T-cell (primary cell): ENCODE measurements at regions not wholly inside any gene's neighbourhood (a gene's known extent, or its start where the extent isn't known, plus 50 kb on each side); places are given as distances from the start of the nearest gene placed in this dataset.

Experiments used
- ATAC-seq, 4 experiments: fragments of 200-7000 bp in 3 of 4; fragments of 150-1000 bp in 1 of 4; cut with Tn5 transposase; replicated peaks in 1 of 4; 1 replicate in 3 of 4; 2 replicates in 1 of 4; pipeline ENCODE4 v1.10.0; 2021; ENCODE audit warnings: moderate library complexity in 3 of 4, mild to moderate bottlenecking in 2 of 4, moderate number of reproducible peaks in 1 of 4
- CTCF ChIA-PET, 2 donors: fragments of 300-600 bp; sonication (Branson Sonifier 250); formaldehyde crosslinking; loops; one replicate each; lab custom pipeline; 2022; ENCODE audit warnings: antibody characterized with exemption in 2 of 2; lab: Charles Lee
- POLR2A ChIA-PET, 2 donors: fragments of 300-600 bp; sonication (Branson Sonifier 250); formaldehyde crosslinking; loops; one replicate each; lab custom pipeline; 2022; ENCODE audit warnings: antibody characterized with exemption in 2 of 2; lab: Charles Lee
- DNase-seq, 35 experiments: peaks; one replicate each; pipeline versions ENCODE4 v3.0.0 to v3.0.0-alpha.2; 2013 to 2023
- H3K27ac ChIP-seq: one replicate; pipeline ENCODE4 v1.5.1; 2013; ENCODE audit warnings: low read length
- H3K27me3 ChIP-seq, 2 experiments: replicated peaks in 1 of 2; 1 replicate in 1 of 2; 2 replicates in 1 of 2; pipeline versions ENCODE4 v1.6.1 to v1.7.0; 2013; ENCODE audit warnings: low read length in 1 of 2, mixed read lengths in 1 of 2; ENCODE audit not compliant: control insufficient read depth in 2 of 2, insufficient read depth in 2 of 2; ENCODE audit errors: extremely low read depth in 1 of 2
- H3K36me3 ChIP-seq, 2 donors: 1 replicate in 1 of 2; 2 replicates in 1 of 2; pipeline versions ENCODE4 v1.6.1 to v1.7.0; 2013; ENCODE audit warnings: low read length in 1 of 2; ENCODE audit not compliant: control insufficient read depth in 2 of 2, insufficient read depth in 1 of 2; ENCODE audit errors: extremely low read depth in 1 of 2
- H3K4me1 ChIP-seq, 2 experiments: 1 replicate in 1 of 2; 2 replicates in 1 of 2; pipeline versions ENCODE4 v1.6.1 to v1.7.0; 2013; ENCODE audit warnings: low read length in 2 of 2, mixed read lengths in 1 of 2; ENCODE audit not compliant: insufficient read depth in 2 of 2, control insufficient read depth in 1 of 2; ENCODE audit errors: extremely low read depth in 1 of 2
- H3K4me3 ChIP-seq, 2 donors: 1 replicate in 1 of 2; 2 replicates in 1 of 2; pipeline versions ENCODE4 v1.5.1 to v1.7.0; 2013; ENCODE audit warnings: mild to moderate bottlenecking in 2 of 2, low read length in 1 of 2, moderate library complexity in 1 of 2; ENCODE audit not compliant: control insufficient read depth in 1 of 2; ENCODE audit errors: extremely low read depth in 1 of 2
- H3K9me3 ChIP-seq: 2 replicates; pipeline ENCODE4 v1.7.0; 2013
- H3K27ac Mint-ChIP-seq, 2 donors: one replicate each; pipeline ENCODE4 v1.8.0; 2020 to 2021; ENCODE audit warnings: mild to moderate bottlenecking in 2 of 2, mixed read lengths in 2 of 2
- H3K27me3 Mint-ChIP-seq, 2 donors: one replicate each; pipeline ENCODE4 v1.8.0; 2021 to 2022; ENCODE audit warnings: mixed read lengths in 2 of 2
- H3K36me3 Mint-ChIP-seq: one replicate; pipeline ENCODE4 v1.8.0; 2021; ENCODE audit warnings: mixed read lengths
- H3K4me1 Mint-ChIP-seq, 3 donors: one replicate each; pipeline ENCODE4 v1.8.0; 2020 to 2022; ENCODE audit warnings: mixed read lengths in 3 of 3, mild to moderate bottlenecking in 1 of 3
- H3K4me3 Mint-ChIP-seq, 3 donors: one replicate each; pipeline ENCODE4 v1.8.0; 2020 to 2022; ENCODE audit warnings: mild to moderate bottlenecking in 3 of 3, mixed read lengths in 3 of 3, moderate library complexity in 3 of 3
- H3K9me3 Mint-ChIP-seq, 3 donors: one replicate each; pipeline ENCODE4 v1.8.0; 2020 to 2022; ENCODE audit warnings: mixed read lengths in 3 of 3
- WGBS: methylation state at CpG from one replicate; pipeline ENCODE4 v1.1.5; 2013; ENCODE audit warnings: missing lambda C conversion rate; ENCODE audit not compliant: insufficient coverage; 5-methylcytosine and 5-hydroxymethylcytosine counted together

DNA sequence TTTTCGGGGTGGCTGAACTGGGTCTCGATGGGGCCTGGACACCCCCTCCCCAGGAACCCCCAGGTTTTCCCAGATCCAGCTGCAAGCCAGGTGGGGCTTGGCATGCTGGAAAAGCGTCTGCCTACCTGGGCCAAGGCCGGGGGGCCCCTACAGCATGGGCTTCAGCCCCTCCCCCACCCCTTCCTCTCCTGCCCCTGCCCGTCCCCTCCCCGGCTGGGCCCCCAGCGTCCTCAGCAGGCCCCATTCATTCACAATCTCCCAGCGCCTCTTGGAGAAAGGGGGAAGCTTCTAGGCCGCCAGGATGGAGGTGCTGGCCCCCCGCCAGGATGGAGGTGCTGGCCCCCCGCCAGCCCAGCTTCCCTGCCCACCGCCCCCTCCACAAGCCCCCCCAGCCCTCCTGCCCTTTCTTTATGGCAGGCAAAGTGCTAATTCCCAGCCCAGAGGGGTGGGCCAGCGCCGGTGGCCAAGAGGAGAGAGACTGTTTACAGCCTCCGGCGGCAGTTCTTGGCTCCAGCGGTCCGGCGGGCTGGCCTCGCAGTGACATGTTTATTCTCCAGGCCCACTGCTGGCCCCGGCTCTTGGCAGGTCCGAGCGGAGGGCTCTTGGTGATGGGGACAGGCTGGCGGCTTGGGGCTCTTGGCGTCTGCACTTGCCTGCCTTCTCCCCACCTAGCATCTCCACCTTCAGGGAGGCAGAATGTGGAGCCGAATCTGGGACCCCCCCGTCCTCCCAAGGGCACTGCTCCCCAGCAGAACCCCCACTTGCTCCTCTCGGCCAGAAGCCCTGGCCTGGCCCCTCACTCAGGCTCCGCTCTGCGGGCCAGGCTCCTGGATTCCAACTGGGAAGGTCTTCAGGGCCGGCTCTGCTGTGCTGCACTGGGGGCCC, 94.4 kb upstream of the CIBAR2 start:
- WGBS, result 83% methylated on average over 14 of the region's 31 CpGs
- H3K36me3 ChIP-seq, result no peaks in the 10 kb centered on the region
- Mint-ChIP-seq H3K9me3 (no peaks in the 10 kb centered on the region), H3K27ac (no peak overlapping the region), H3K27me3 (peaks cover 4 to 5% of the 10 kb centered on the region in 2 donors), H3K36me3 (no peaks in the 10 kb centered on the region), H3K4me3 (no peak overlapping the region), H3K4me1 (no peaks in the 10 kb centered on the region)
- no peak overlapping the region for H3K27ac ChIP-seq
- no peak overlapping the region for H3K4me3 ChIP-seq
- no peaks in the 10 kb centered on the region for H3K9me3 ChIP-seq
- no peak for ATAC-seq
- H3K4me1 ChIP-seq, result no peaks in the 10 kb centered on the region
- no peak for DNase-seq
- CTCF ChIA-PET, result no interaction called here
- POLR2A ChIA-PET, result no interaction called here
- H3K27me3 ChIP-seq, result peaks cover 0 to 26% of the 10 kb centered on the region in 2 experiments

DNA sequence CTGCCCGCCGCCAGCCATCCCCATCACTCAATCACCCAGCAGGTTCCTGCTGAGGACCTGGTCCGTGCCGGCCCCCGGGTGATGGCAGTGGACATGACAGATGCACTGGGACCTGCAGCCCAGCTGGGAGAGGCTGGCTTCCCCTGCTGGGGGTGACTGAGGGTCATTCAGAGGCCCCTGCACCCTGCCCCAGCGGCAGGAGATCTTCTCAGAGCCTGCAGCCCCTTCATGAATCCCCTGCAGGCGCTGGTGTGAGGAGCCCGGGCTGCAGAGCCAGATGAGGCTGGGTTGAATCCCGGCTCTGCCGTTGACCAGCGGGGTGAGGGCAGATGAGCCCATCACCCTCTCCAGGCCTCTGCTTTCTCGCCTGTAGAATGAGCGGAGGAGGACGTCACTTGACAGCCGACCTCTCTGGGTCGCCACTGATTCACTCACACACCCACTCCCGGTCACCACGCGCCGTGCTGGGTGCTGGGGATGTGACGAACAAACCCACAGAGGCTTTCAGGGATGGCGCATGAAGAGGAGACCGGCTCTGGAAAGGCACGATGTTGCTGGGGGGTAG, 95.2 kb upstream of the CIBAR2 start:
- WGBS, result 83% methylated on average over 14 of the region's 24 CpGs
- H3K27ac Mint-ChIP-seq, result no peak overlapping the region
- Histone ChIP-seq H3K4me3 (no peak overlapping the region), H3K4me1 (no peaks in the 10 kb centered on the region), H3K36me3 (no peaks in the 10 kb centered on the region), H3K27me3 (peaks cover 0 to 26% of the 10 kb centered on the region in 2 experiments), H3K27ac (no peak overlapping the region), H3K9me3 (no peaks in the 10 kb centered on the region)
- H3K36me3 Mint-ChIP-seq, result no peaks in the 10 kb centered on the region
- H3K4me3 Mint-ChIP-seq, result no peak overlapping the region
- DNase-seq, result no peak
- no peaks in the 10 kb centered on the region for H3K4me1 Mint-ChIP-seq
- ChIA-PET CTCF (no interaction called here), POLR2A (no interaction called here)
- no peaks in the 10 kb centered on the region for H3K9me3 Mint-ChIP-seq
- peaks cover 4 to 5% of the 10 kb centered on the region in 2 donors for H3K27me3 Mint-ChIP-seq
- no peak for ATAC-seq

DNA sequence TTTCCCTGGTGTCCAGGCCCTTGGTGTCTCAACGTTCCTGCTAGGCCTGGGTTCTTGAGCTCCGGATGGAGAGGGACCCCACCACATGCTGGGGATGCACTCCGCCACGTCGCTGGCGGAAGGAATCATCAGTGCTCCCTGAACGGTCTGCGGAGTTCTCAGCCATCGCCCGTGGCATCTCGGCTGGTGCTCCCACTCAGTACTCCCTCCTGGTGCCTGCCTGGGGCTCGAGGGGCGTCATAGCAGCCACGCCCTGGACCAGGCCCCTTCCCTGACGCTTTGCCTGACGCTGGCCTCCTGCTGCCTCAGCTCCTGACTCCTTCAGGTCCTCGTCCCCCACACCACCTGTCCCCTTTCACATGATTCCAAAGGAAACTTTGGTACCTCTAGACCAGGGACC, 95.9 kb upstream of the CIBAR2 start:
- Histone ChIP-seq H3K27me3 (peaks cover 0 to 26% of the 10 kb centered on the region in 2 experiments), H3K4me1 (no peaks in the 10 kb centered on the region), H3K4me3 (no peak overlapping the region), H3K9me3 (no peaks in the 10 kb centered on the region), H3K27ac (no peak overlapping the region), H3K36me3 (no peaks in the 10 kb centered on the region)
- 90% methylated on average over 17 of the region's 17 CpGs for WGBS
- CTCF ChIA-PET, result no interaction called here
- ATAC-seq (no peak), DNase-seq (no peak)
- POLR2A ChIA-PET, result no interaction called here
- Mint-ChIP-seq H3K4me3 (no peak overlapping the region), H3K27ac (no peak overlapping the region), H3K27me3 (peaks cover 4 to 7% of the 10 kb centered on the region in 2 donors), H3K36me3 (no peaks in the 10 kb centered on the region), H3K9me3 (no peaks in the 10 kb centered on the region), H3K4me1 (no peaks in the 10 kb centered on the region)

DNA sequence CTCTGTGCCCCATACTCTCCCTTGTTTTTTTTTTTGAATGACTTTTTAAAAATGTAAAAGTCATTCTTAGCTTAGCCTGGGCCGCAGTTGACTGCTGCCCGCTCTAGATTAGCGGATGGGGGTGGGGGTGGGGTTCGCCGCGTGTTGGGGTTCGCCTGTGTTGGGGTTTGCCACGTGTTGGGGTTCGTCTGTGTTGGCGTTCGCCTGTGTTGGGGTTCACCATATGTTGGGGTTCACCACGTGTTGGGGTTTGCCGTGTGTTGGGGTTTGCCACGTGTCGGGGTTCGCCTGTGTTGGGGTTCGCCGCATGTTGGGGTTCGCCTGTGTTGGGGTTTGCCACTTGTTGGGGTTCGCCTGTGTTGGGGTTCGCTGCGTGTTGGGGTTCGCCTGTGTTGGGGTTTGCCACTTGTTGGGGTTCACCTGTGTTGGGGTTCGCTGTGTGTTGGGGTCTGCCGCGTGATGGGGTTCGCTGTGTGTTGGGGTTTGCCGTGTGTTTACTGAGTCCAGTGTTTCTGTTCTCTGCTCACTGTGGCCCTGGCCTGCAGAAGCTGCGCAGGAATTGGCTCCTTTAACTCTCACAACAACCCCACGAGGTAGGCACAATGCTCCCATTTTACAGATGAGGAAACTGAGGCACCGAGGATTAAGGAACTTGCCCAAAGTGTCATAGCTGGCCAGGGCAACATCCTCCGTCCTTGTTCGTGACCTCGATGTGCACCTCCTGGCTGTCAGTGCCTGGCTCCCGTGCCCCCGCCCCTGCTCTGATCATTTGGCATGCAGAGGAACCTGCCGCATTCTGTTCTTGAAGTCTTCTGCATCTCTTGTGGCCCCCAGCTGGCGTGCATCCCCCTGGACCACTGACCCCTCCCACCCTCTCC, 96.6 kb upstream of the CIBAR2 start:
- Mint-ChIP-seq H3K4me1 (no peaks in the 10 kb centered on the region), H3K27me3 (peaks cover 4 to 10% of the 10 kb centered on the region in 2 donors), H3K36me3 (no peaks in the 10 kb centered on the region), H3K4me3 (no peak overlapping the region), H3K27ac (no peak overlapping the region), H3K9me3 (no peaks in the 10 kb centered on the region)
- ATAC-seq (no peak), DNase-seq (no peak)
- H3K27me3 ChIP-seq, result peaks cover 0 to 26% of the 10 kb centered on the region in 2 experiments
- ChIA-PET POLR2A (no interaction called here), CTCF (no interaction called here)
- WGBS, result 88% methylated on average over 24 of the region's 38 CpGs
- H3K4me1 ChIP-seq, result no peaks in the 10 kb centered on the region
- no peaks in the 10 kb centered on the region for H3K36me3 ChIP-seq
- no peak overlapping the region for H3K27ac ChIP-seq
- H3K9me3 ChIP-seq, result no peaks in the 10 kb centered on the region
- no peak overlapping the region for H3K4me3 ChIP-seq

DNA sequence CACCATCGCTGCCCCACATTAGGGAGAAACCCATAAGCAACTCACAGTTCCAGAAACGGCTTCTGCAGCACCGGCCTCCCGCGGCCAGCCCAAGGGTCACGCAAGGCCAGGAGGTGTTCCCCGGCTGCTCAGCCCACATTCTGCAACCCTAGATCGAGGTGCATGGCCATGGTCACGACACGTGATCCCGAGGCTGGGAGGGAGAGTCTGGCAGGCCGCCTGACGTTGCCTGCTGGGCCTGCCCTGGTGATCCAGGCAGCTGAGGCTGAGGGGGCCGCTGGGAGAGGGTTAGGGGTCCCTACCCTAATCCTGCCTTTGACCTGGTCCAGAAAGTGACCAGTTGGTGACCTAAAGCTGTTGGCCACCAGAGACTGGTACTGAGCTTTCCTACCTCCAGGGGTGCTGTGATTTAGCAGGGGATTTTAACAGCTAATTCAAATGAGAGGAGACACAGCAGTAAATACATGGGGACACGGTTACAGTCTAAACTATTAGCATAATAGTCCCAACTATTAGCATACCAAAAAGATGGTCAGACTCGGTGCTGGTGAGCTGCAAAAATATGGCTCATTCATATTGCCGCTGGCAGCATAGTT, 97.4 kb upstream of the CIBAR2 start:
- Mint-ChIP-seq H3K36me3 (no peaks in the 10 kb centered on the region), H3K27ac (no peak overlapping the region), H3K27me3 (peaks cover 4 to 10% of the 10 kb centered on the region in 2 donors), H3K4me1 (no peaks in the 10 kb centered on the region), H3K9me3 (no peaks in the 10 kb centered on the region), H3K4me3 (no peak overlapping the region)
- CTCF ChIA-PET, result no interaction called here
- ATAC-seq (no peak), DNase-seq (no peak)
- POLR2A ChIA-PET, result no interaction called here
- Histone ChIP-seq H3K36me3 (no peaks in the 10 kb centered on the region), H3K27ac (no peak overlapping the region), H3K27me3 (peaks cover 0 to 24% of the 10 kb centered on the region in 2 experiments), H3K9me3 (no peaks in the 10 kb centered on the region), H3K4me1 (no peaks in the 10 kb centered on the region), H3K4me3 (no peak overlapping the region)
- 87% methylated on average over 16 of the region's 17 CpGs for WGBS
